ENCODE measurements at regions not wholly inside any gene's neighbourhood (a gene's known extent, or its start where the extent isn't known, plus 50 kb on each side); places are given as distances from the start of the nearest gene placed in this dataset.

DNA sequence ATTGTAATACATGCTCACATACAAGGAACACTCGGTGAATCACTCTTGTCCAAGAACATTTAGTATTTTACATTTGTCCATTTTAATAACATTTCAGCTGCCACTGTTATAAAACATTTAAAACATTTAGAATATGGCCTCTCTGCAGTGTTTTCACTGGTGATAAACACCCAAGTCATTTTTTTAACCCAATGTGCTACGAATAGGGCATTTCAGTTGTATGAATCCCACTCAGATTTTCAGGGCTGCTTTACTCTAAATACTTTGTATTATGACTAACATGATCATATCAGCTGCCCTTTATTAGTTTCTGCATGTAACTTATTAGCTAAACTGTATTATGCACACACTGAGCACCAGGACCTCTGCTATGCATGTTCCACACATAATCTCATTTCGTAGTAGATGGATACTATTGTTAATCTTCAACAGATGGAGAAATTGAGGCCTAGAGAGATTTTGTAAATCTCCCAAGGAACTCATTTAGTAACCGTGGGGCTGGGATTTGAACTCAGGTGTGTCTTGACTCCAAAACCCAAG lies 148.6 kb upstream of the CDIN1 start:
- TF ChIP-seq, protein P1, sequence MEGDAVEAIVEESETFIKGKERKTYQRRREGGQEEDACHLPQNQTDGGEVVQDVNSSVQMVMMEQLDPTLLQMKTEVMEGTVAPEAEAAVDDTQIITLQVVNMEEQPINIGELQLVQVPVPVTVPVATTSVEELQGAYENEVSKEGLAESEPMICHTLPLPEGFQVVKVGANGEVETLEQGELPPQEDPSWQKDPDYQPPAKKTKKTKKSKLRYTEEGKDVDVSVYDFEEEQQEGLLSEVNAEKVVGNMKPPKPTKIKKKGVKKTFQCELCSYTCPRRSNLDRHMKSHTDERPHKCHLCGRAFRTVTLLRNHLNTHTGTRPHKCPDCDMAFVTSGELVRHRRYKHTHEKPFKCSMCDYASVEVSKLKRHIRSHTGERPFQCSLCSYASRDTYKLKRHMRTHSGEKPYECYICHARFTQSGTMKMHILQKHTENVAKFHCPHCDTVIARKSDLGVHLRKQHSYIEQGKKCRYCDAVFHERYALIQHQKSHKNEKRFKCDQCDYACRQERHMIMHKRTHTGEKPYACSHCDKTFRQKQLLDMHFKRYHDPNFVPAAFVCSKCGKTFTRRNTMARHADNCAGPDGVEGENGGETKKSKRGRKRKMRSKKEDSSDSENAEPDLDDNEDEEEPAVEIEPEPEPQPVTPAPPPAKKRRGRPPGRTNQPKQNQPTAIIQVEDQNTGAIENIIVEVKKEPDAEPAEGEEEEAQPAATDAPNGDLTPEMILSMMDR (IDR thresholded peaks at IDR 0.05): no peak
- TF ChIP-seq TCF7L2 (IDR thresholded peaks at IDR 0.05; ENCODE audit: low read depth, low read length) (no peak), POLR2AphosphoS5 (IDR thresholded peaks at IDR 0.05; ENCODE audit: low read depth, low read length) (no peak), SIN3A (IDR thresholded peaks at IDR 0.05; ENCODE audit: borderline replicate concordance, insufficient read depth, low read depth, low read length) (no peak)
- TF ChIP-seq, protein P2, sequence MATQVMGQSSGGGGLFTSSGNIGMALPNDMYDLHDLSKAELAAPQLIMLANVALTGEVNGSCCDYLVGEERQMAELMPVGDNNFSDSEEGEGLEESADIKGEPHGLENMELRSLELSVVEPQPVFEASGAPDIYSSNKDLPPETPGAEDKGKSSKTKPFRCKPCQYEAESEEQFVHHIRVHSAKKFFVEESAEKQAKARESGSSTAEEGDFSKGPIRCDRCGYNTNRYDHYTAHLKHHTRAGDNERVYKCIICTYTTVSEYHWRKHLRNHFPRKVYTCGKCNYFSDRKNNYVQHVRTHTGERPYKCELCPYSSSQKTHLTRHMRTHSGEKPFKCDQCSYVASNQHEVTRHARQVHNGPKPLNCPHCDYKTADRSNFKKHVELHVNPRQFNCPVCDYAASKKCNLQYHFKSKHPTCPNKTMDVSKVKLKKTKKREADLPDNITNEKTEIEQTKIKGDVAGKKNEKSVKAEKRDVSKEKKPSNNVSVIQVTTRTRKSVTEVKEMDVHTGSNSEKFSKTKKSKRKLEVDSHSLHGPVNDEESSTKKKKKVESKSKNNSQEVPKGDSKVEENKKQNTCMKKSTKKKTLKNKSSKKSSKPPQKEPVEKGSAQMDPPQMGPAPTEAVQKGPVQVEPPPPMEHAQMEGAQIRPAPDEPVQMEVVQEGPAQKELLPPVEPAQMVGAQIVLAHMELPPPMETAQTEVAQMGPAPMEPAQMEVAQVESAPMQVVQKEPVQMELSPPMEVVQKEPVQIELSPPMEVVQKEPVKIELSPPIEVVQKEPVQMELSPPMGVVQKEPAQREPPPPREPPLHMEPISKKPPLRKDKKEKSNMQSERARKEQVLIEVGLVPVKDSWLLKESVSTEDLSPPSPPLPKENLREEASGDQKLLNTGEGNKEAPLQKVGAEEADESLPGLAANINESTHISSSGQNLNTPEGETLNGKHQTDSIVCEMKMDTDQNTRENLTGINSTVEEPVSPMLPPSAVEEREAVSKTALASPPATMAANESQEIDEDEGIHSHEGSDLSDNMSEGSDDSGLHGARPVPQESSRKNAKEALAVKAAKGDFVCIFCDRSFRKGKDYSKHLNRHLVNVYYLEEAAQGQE (IDR thresholded peaks at IDR 0.05; ENCODE audit: insufficient read depth in 1 of 2, low read depth in 2 of 2, low read length in 1 of 2): no peak

All from Panc1 (cell line).